Medulla oblongata (tissue), 1 donor: ENCODE measurements at regions not wholly inside any gene's neighbourhood (a gene's known extent, or its start where the extent isn't known, plus 50 kb on each side); places are given as distances from the start of the nearest gene placed in this dataset.
"Not testable (repeated sequence)": the region's sequence is repeated elsewhere in the genome, so short reads cannot be mapped to it uniquely, and the experiment has no call there.

Experiments
- DNase-seq: peaks from one replicate; pipeline ENCODE4 v3.0.0-alpha.2; 2015; ENCODE audit errors: extremely low spot score

GRCh38 chr21:5128261-5128660, 5393.1 kb upstream of the TPTE start:
- peak; percentile 92 for DNase-seq

GRCh38 chr21:5133824-5134223, 5387.6 kb upstream of the TPTE start:
- not testable (repeated sequence) for DNase-seq

GRCh38 chr21:5136406-5136805, 5385.0 kb upstream of the TPTE start:
- not testable (repeated sequence) for DNase-seq

DNA sequence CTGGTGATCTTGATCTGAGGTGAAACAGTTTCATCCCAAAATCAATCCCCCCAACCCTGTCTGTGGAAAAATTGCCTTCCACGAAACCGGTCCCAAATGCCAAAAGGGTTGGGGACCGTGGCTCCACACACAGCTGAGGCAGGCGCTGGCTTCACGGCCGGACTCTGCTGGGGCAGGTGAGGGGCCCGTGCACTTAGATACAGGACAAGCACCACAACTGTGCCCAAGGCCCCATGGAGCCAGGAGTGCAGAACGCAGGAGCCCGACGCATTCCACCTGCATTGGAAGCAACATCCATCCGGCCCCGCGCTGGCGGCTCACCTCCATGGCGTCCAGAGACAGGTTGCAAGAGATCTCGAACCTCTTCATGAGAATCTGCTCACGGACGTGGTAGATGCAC, 5384.4 kb upstream of the TPTE start:
- not testable (repeated sequence) for DNase-seq

GRCh38 chr21:5138687-5139086, 5382.7 kb upstream of the TPTE start:
- DNase-seq: not testable (repeated sequence)

DNA sequence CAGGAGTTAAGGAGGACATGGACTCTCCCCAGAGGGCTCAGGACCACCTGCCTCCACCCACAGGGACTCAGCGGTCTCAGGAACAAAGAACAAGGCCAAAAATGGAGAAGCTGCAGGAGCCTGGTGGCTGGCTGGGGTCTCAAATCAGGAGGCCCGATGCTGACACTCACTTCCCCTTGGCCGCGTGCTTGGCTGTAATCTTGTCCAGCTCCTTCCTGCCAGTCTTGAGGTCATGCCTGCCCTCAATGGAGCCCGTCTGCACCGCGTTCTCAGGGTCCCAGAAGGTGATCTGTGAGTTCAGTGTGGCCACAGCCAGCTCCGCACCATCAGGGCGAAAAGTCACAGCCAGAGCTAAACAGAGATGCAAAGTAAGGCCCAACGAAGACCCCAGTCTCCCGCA, 5381.9 kb upstream of the TPTE start:
- DNase-seq: not testable (repeated sequence)

DNA sequence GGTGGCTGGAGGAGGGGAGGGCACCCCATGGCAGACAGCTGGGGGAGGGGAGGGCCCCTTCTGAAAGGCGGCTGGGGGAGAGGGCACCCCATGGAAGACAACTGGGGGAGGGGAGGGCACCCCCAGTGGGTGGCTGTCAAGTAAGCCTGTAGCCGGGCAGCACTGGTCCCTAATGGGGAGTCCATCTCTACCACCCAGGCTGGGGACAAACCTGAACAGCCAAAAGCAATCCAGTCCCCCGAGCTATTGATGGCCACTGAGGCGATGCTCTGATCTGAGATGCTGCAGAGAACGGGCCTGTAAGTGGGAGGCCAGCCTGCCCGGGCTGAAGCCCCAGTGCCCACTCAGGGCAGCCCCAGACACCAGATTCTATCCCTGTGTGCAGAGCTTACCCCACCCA, 5378.4 kb upstream of the TPTE start:
- DNase-seq: not testable (repeated sequence)

DNA sequence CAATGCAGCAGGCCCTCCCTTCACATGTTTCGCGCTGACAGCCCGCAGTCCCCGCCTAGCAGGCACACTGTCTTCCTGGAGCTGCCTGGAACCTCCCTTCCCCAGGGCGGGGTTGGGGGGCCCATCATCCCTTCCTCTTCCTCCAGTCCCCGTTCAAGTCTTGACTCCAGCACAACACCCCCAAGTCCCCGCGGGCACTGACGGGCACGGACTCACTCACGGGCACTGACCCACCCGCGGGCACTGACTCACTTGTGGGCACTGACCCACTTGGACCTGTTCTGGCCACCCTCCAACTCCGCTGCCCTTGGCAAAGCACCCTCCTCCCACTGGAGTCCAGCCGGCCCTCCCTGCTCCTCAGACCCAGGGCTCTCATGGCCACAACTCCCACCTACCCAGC, 5376.7 kb upstream of the TPTE start:
- not testable (repeated sequence) for DNase-seq

GRCh38 chr21:5147685-5148084, 5373.7 kb upstream of the TPTE start:
- DNase-seq: not testable (repeated sequence)

- not testable (repeated sequence) for DNase-seq
Measured at GRCh38 chr21:5149222-5149621, 5372.2 kb upstream of the TPTE start.

DNA sequence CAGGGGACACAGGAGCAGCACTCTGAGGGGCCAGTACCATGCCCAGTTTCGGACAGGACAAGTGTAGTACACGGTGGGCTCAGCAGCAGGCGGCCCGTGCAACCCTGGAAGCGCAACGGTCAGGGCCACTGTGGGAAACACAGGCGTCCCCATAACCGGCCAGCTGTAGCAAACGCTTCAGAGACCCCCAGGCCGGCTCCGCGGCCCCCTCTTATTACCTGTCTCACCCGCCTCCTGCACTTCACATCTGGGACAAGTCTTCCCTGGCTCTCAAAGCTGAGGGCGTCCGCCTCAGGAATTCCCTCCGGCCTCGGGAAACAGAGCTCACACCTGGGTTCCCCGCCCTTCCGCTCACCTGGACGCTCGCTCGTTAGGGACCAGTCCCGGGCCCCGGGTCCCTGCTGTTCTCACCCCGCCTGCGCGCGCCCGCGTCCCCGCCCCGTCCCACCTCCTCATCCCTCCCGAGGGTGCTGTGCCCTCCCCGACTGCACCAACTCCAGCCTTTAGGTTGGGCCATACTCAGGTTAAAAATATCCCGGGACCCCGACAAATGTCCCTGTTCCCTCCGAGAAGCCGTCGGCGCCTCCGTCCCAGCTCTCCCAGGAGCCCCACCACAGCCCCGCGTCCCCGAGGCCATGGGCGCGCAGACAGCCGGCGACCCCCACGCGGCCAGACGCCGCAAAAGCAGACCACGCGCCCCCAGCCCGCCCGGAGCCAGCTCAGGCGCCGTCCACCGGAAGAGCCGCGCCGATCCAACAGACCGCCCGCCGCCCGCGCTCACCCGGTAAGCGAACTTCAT, 5367.3 kb upstream of the TPTE start:
- DNase-seq: not testable (repeated sequence)

GRCh38 chr21:5154641-5154982, 5366.8 kb upstream of the TPTE start:
- DNase-seq: peak; percentile 82

DNA sequence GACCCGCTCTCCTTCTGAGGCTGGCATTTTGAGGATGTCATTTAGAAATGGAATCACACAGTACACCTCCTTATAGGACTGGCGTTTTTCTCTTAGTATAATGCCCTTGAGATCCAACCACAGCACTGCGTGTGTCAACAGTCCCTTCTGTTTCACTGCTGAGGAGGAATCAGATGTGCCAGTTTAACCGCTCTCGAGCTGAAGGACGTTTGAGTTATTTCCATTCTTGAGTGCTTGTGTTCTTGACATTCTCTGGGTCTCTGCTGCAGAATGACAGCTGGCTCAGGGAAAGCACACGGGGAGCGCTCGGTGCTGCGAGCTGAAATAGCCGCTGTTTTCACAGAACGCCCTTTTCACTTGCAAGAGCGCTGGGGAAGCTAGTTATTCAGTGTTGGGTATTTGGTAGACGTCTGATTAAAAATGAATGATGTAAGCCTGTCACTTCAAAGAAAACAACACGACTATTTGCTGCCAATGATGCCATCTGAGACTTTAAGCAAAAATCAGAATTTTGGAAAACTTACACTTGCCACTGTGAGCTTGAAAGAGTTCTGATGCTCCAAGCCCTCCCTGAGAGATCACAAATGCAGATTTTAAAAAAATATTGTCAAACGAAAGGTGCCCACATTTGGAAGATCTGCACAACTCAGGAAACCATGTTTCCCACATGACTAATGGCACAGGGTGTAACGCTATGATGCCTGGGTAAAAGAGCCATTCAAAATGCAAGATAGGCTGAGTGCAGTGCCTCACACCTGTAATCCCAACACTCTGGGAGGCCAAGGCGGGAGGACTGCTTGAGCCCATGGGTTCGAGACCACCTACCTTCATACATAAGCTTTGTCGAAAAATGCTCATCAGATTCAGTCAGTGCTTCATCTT, 5358.4 kb upstream of the TPTE start:
- DNase-seq: not testable (repeated sequence)

GRCh38 chr21:5165829-5166228, 5355.6 kb upstream of the TPTE start:
- not testable (repeated sequence) for DNase-seq
